ENCODE measurements at regions not wholly inside any gene's neighbourhood (a gene's known extent, or its start where the extent isn't known, plus 50 kb on each side); places are given as distances from the start of the nearest gene placed in this dataset.

- TF ChIP-seq CHD7 (IDR thresholded peaks at IDR 0.05; ENCODE audit: insufficient replicate concordance, low read length) (no peak), HDAC2 (IDR thresholded peaks at IDR 0.05; ENCODE audit: borderline replicate concordance in 1 of 2, low read depth in 2 of 2, low read length in 2 of 2) (no peak), SP1 (IDR thresholded peaks at IDR 0.05; ENCODE audit: low read depth, low read length) (no peak), RFX5 (IDR thresholded peaks at IDR 0.05; ENCODE audit: borderline replicate concordance, low read depth, low read length) (no peak), NRF1 (IDR thresholded peaks at IDR 0.05; ENCODE audit: low read depth, low read length) (no peak), CEBPB (IDR thresholded peaks at IDR 0.05; ENCODE audit: low read depth, low read length) (no peak), BACH1 (IDR thresholded peaks at IDR 0.05; ENCODE audit: low read length) (no peak), EZH2 (IDR thresholded peaks at IDR 0.05; ENCODE audit: low read depth, low read length, severe bottlenecking) (no peak), POLR2AphosphoS5 (IDR thresholded peaks at IDR 0.05; ENCODE audit: low read depth, low read length) (no peak), NANOG (IDR thresholded peaks at IDR 0.05; ENCODE audit: insufficient read depth, low read depth, low read length, poor library complexity, severe bottlenecking) (no peak), RNF2 (IDR thresholded peaks at IDR 0.05; ENCODE audit: borderline replicate concordance, low read depth, low read length, missing control alignments, poor library complexity, severe bottlenecking) (no peak)
Observed at GRCh38 chr3:104461431-104461830, 905.3 kb upstream of the ALCAM start (continued).
